Endodermal cell (in vitro differentiated cells): ENCODE measurements at regions not wholly inside any gene's neighbourhood (a gene's known extent, or its start where the extent isn't known, plus 50 kb on each side); places are given as distances from the start of the nearest gene placed in this dataset.
A peak's percentile ranks its signal among the peaks of the same experiment; 100 is the strongest.

ENCODE experiments used
- DNase-seq: peaks from one replicate; pipeline ENCODE4 v3.0.0-alpha.2; 2017
- H3K27ac ChIP-seq: 2 replicates; pipeline ENCODE4 v1.5.1; 2013; ENCODE audit warnings: mild to moderate bottlenecking, low read depth, low read length, moderate library complexity
- H3K27me3 ChIP-seq: 2 replicates; pipeline ENCODE4 v1.6.1; 2013; ENCODE audit warnings: mild to moderate bottlenecking, low read length, moderate library complexity; ENCODE audit not compliant: insufficient read depth, control insufficient read depth, poor library complexity, severe bottlenecking
- H3K36me3 ChIP-seq: 2 replicates; pipeline ENCODE4 v1.7.0; 2013; ENCODE audit warnings: mild to moderate bottlenecking, low read length, moderate library complexity; ENCODE audit not compliant: control insufficient read depth, insufficient read depth
- H3K4me1 ChIP-seq: one replicate; pipeline ENCODE4 v1.7.0; 2013; ENCODE audit warnings: low read length; ENCODE audit not compliant: control insufficient read depth, insufficient read depth
- H3K4me3 ChIP-seq: 2 replicates; pipeline ENCODE4 v1.5.1; 2013; ENCODE audit warnings: mild to moderate bottlenecking, low read length, moderate library complexity
- H3K9ac ChIP-seq: 2 replicates; pipeline ENCODE4 v1.6.1; 2013; ENCODE audit warnings: mild to moderate bottlenecking, low read length, moderate library complexity; ENCODE audit not compliant: poor library complexity, severe bottlenecking; ENCODE audit errors: extremely low read depth
- H3K9me3 ChIP-seq: 2 replicates; pipeline ENCODE4 v1.6.1; 2013; ENCODE audit warnings: mild to moderate bottlenecking, low read length, moderate library complexity; ENCODE audit not compliant: control insufficient read depth
- H3K27ac Mint-ChIP-seq: 2 replicates; pipeline ENCODE4 v1.8.0; 2020; ENCODE audit warnings: mixed read lengths
- H3K27me3 Mint-ChIP-seq: 2 replicates; pipeline ENCODE4 v1.8.0; 2021; ENCODE audit warnings: mild to moderate bottlenecking, mixed read lengths; ENCODE audit not compliant: insufficient read depth
- H3K36me3 Mint-ChIP-seq: 2 replicates; pipeline ENCODE4 v1.8.0; 2020; ENCODE audit warnings: low read depth, mixed read lengths
- H3K4me1 Mint-ChIP-seq: 2 replicates; pipeline ENCODE4 v1.8.0; 2020; ENCODE audit warnings: mixed read lengths
- H3K4me3 Mint-ChIP-seq: 2 replicates; pipeline ENCODE4 v1.8.0; 2020; ENCODE audit warnings: mild to moderate bottlenecking, moderate library complexity, mixed read lengths
- H3K9me3 Mint-ChIP-seq: 2 replicates; pipeline ENCODE4 v1.8.0; 2020; ENCODE audit warnings: mild to moderate bottlenecking, mixed read lengths
- CTCF ChIP-seq: fragments of 200-600 bp; sonication (generic); conservative IDR thresholded peaks from 2 replicates; pipeline ENCODE4 v1.5.0; 2021; ENCODE audit warnings: antibody characterized with exemption, mild to moderate bottlenecking
- WGBS, 2 experiments: methylation state at CpG; one replicate each; pipeline versions ENCODE4 v1.1.5 to v1.1.7; 2013; ENCODE audit warnings: missing lambda C conversion rate in 2 of 2, mixed read lengths in 1 of 2; ENCODE audit not compliant: insufficient coverage in 1 of 2, insufficient read length in 1 of 2; 5-methylcytosine and 5-hydroxymethylcytosine counted together

GRCh38 chr6:164561656-164562055, 747.7 kb downstream of the C6orf118 start:
- H3K4me3 Mint-ChIP-seq = no peak overlapping the region
- H3K27ac Mint-ChIP-seq = no peak overlapping the region
- Histone ChIP-seq H3K4me1 (no peaks in the 10 kb centered on the region), H3K27me3 (no peaks in the 10 kb centered on the region), H3K9me3 (peaks cover 23% of the 10 kb centered on the region), H3K9ac (no peak overlapping the region), H3K36me3 (no peaks in the 10 kb centered on the region), H3K27ac (no peak overlapping the region), H3K4me3 (peak overlapping the region; percentile 17)
- H3K9me3 Mint-ChIP-seq = peaks cover 39% of the 10 kb centered on the region
- H3K4me1 Mint-ChIP-seq = no peaks in the 10 kb centered on the region
- peaks cover 7% of the 10 kb centered on the region for H3K36me3 Mint-ChIP-seq
- no peaks in the 10 kb centered on the region for H3K27me3 Mint-ChIP-seq
- no peak for DNase-seq
- WGBS, 2 experiments = 79 to 93% methylated on average over 1 of the region's 1 CpG
- TF ChIP-seq CTCF = no peak

- no peaks in the 10 kb centered on the region for H3K27me3 ChIP-seq
- no peaks in the 10 kb centered on the region for H3K4me1 Mint-ChIP-seq
- 93% methylated on average over 8 to 10 of the region's 10 CpGs for WGBS, 2 experiments
These were observed 754.5 kb downstream of the C6orf118 start for GRCh38 chr6:164554700-164555476.

GRCh38 chr6:164554226-164554625, 755.2 kb downstream of the C6orf118 start:
- 91 to 92% methylated on average over 3 of the region's 3 CpGs for WGBS, 2 experiments
- no peak overlapping the region for H3K4me3 ChIP-seq

More at GRCh38 chr6:164554700-164555476, 754.5 kb downstream of the C6orf118 start:
- no peak for TF ChIP-seq CTCF
- H3K4me3 ChIP-seq = no peak overlapping the region
- H3K36me3 ChIP-seq = no peaks in the 10 kb centered on the region
- H3K27me3 Mint-ChIP-seq = no peaks in the 10 kb centered on the region
- no peaks in the 10 kb centered on the region for H3K9me3 ChIP-seq
- H3K36me3 Mint-ChIP-seq = no peaks in the 10 kb centered on the region
- DNase-seq = no peak
- H3K9ac ChIP-seq = no peak overlapping the region
- H3K27ac ChIP-seq = no peak overlapping the region
- no peak overlapping the region for H3K4me3 Mint-ChIP-seq
- no peak overlapping the region for H3K27ac Mint-ChIP-seq
- no peaks in the 10 kb centered on the region for H3K4me1 ChIP-seq
- peaks cover 6% of the 10 kb centered on the region for H3K9me3 Mint-ChIP-seq

More at GRCh38 chr6:164554226-164554625, 755.2 kb downstream of the C6orf118 start:
- H3K4me1 ChIP-seq = no peaks in the 10 kb centered on the region
- no peaks in the 10 kb centered on the region for H3K9me3 ChIP-seq
- Mint-ChIP-seq H3K27me3 (no peaks in the 10 kb centered on the region), H3K9me3 (peaks cover 9% of the 10 kb centered on the region), H3K36me3 (no peaks in the 10 kb centered on the region), H3K4me1 (no peaks in the 10 kb centered on the region), H3K27ac (no peak overlapping the region), H3K4me3 (no peak overlapping the region)
- TF ChIP-seq CTCF = no peak
- no peaks in the 10 kb centered on the region for H3K27me3 ChIP-seq
- DNase-seq = no peak
- H3K9ac ChIP-seq = no peak overlapping the region
- no peaks in the 10 kb centered on the region for H3K36me3 ChIP-seq
- no peak overlapping the region for H3K27ac ChIP-seq
